ENCODE measurements at regions not wholly inside any gene's neighbourhood (a gene's known extent, or its start where the extent isn't known, plus 50 kb on each side); places are given as distances from the start of the nearest gene placed in this dataset.

GRCh38 chr5:172553903-172554302, 87.2 kb upstream of the NEURL1B start:
- no peaks in the 10 kb centered on the region for H3K4me1 ChIP-seq
- TF ChIP-seq CTCF (IDR thresholded peaks at IDR 0.05) = no peak
- no peak overlapping the region for H3K4me2 ChIP-seq (ENCODE audit: low read length)
- no peaks in the 10 kb centered on the region for H3K9me3 ChIP-seq (ENCODE audit: control insufficient read depth, low read length)
- H3K27ac ChIP-seq = no peak overlapping the region
- no peak overlapping the region for H3K9ac ChIP-seq
- H2AFZ ChIP-seq = no peak overlapping the region
- no peaks in the 10 kb centered on the region for H3K36me3 ChIP-seq (ENCODE audit: control insufficient read depth, insufficient read depth, low read length)
- H3K27me3 ChIP-seq (ENCODE audit: control insufficient read depth, insufficient read depth, low read length) = no peaks in the 10 kb centered on the region
- no peak overlapping the region for H3K4me3 ChIP-seq (ENCODE audit: low read depth, low read length)
- no peaks in the 10 kb centered on the region for H3K79me2 ChIP-seq

GRCh38 chr5:172553167-172553566, 87.9 kb upstream of the NEURL1B start:
- H3K27ac ChIP-seq = no peak overlapping the region
- no peak for TF ChIP-seq CTCF (IDR thresholded peaks at IDR 0.05)

GRCh38 chr5:172550996-172551395, 90.1 kb upstream of the NEURL1B start:
- no peaks in the 10 kb centered on the region for H3K27me3 ChIP-seq (ENCODE audit: control insufficient read depth, insufficient read depth, low read length)
- H3K4me2 ChIP-seq (ENCODE audit: low read length) = no peak overlapping the region
- no peak overlapping the region for H3K9ac ChIP-seq
- H3K9me3 ChIP-seq (ENCODE audit: control insufficient read depth, low read length) = no peaks in the 10 kb centered on the region
- H3K79me2 ChIP-seq = no peaks in the 10 kb centered on the region
- no peak overlapping the region for H3K27ac ChIP-seq
- H3K4me3 ChIP-seq (ENCODE audit: low read depth, low read length) = no peak overlapping the region
- no peaks in the 10 kb centered on the region for H3K36me3 ChIP-seq (ENCODE audit: control insufficient read depth, insufficient read depth, low read length)
- no peaks in the 10 kb centered on the region for H3K4me1 ChIP-seq
- no peak for TF ChIP-seq CTCF (IDR thresholded peaks at IDR 0.05)
- H2AFZ ChIP-seq = no peak overlapping the region

More at GRCh38 chr5:172553167-172553566, 87.9 kb upstream of the NEURL1B start:
- Histone ChIP-seq H3K79me2 (no peaks in the 10 kb centered on the region), H3K4me3 (ENCODE audit: low read depth, low read length) (no peak overlapping the region), H2AFZ (no peak overlapping the region), H3K9me3 (ENCODE audit: control insufficient read depth, low read length) (no peaks in the 10 kb centered on the region), H3K4me2 (ENCODE audit: low read length) (no peak overlapping the region), H3K36me3 (ENCODE audit: control insufficient read depth, insufficient read depth, low read length) (no peaks in the 10 kb centered on the region), H3K4me1 (no peaks in the 10 kb centered on the region), H3K27me3 (ENCODE audit: control insufficient read depth, insufficient read depth, low read length) (no peaks in the 10 kb centered on the region), H3K9ac (no peak overlapping the region)

GRCh38 chr5:172550096-172550765, 90.8 kb upstream of the NEURL1B start:
- H3K4me1 ChIP-seq = no peaks in the 10 kb centered on the region
- no peak for TF ChIP-seq CTCF (IDR thresholded peaks at IDR 0.05)
- no peaks in the 10 kb centered on the region for H3K9me3 ChIP-seq (ENCODE audit: control insufficient read depth, low read length)
- no peak overlapping the region for H3K4me2 ChIP-seq (ENCODE audit: low read length)
- no peak overlapping the region for H3K27ac ChIP-seq
- no peaks in the 10 kb centered on the region for H3K79me2 ChIP-seq
- no peaks in the 10 kb centered on the region for H3K36me3 ChIP-seq (ENCODE audit: control insufficient read depth, insufficient read depth, low read length)
- no peak overlapping the region for H3K4me3 ChIP-seq (ENCODE audit: low read depth, low read length)
- no peaks in the 10 kb centered on the region for H3K27me3 ChIP-seq (ENCODE audit: control insufficient read depth, insufficient read depth, low read length)
- H2AFZ ChIP-seq = no peak overlapping the region
- H3K9ac ChIP-seq = no peak overlapping the region

- no peak overlapping the region for H3K4me2 ChIP-seq (ENCODE audit: low read length)
- H3K4me1 ChIP-seq = no peaks in the 10 kb centered on the region
- H3K27ac ChIP-seq = no peak overlapping the region
- H3K79me2 ChIP-seq = no peaks in the 10 kb centered on the region
- no peak overlapping the region for H3K4me3 ChIP-seq (ENCODE audit: low read depth, low read length)
- no peaks in the 10 kb centered on the region for H3K36me3 ChIP-seq (ENCODE audit: control insufficient read depth, insufficient read depth, low read length)
- TF ChIP-seq CTCF (IDR thresholded peaks at IDR 0.05) = no peak
- H3K9me3 ChIP-seq (ENCODE audit: control insufficient read depth, low read length) = no peaks in the 10 kb centered on the region
- H3K27me3 ChIP-seq (ENCODE audit: control insufficient read depth, insufficient read depth, low read length) = no peaks in the 10 kb centered on the region
- no peak overlapping the region for H2AFZ ChIP-seq
- H3K9ac ChIP-seq = no peak overlapping the region
These were observed 91.4 kb upstream of the NEURL1B start for GRCh38 chr5:172549696-172550095.

Data from parathyroid adenoma (tissue), 2 donors.